Tibial artery (tissue), 4 donors: ENCODE measurements at regions not wholly inside any gene's neighbourhood (a gene's known extent, or its start where the extent isn't known, plus 50 kb on each side); places are given as distances from the start of the nearest gene placed in this dataset.

Experiments
- DNase-seq, 2 donors: peaks; one replicate each; pipeline ENCODE4 v3.0.0-alpha.2; 2019
- H3K27ac ChIP-seq, 2 donors: fragments of 200-600 bp; sonication (generic) in 1 of 2; 1 replicate in 1 of 2; 2 replicates in 1 of 2; pipeline ENCODE4 v1.5.1; 2018 to 2019; ENCODE audit warnings: mild to moderate bottlenecking in 1 of 2
- H3K27me3 ChIP-seq, 2 donors: fragments of 200-600 bp; sonication (generic) in 1 of 2; one replicate each; pipeline versions ENCODE4 v1.5.1 to v1.6.0; 2016 to 2019
- H3K36me3 ChIP-seq, 3 donors: fragments of 200-600 bp; sonication (generic) in 2 of 3; one replicate each; pipeline ENCODE4 v1.5.1; 2016 to 2019; ENCODE audit warnings: mild to moderate bottlenecking in 2 of 3
- H3K4me1 ChIP-seq, 4 donors: fragments of 200-600 bp; sonication (generic) in 2 of 4; 1 replicate in 3 of 4; 2 replicates in 1 of 4; pipeline ENCODE4 v1.5.1; 2016 to 2019
- H3K4me3 ChIP-seq, 2 donors: fragments of 200-600 bp; sonication (generic) in 1 of 2; 1 replicate in 1 of 2; 2 replicates in 1 of 2; pipeline ENCODE4 v1.5.1; 2018 to 2019; ENCODE audit warnings: mild to moderate bottlenecking in 2 of 2
- H3K9me3 ChIP-seq, 3 donors: fragments of 200-600 bp; sonication (generic) in 1 of 3; one replicate each; pipeline ENCODE4 v1.5.1; 2016 to 2019
- intact Hi-C: fragments of 100-400 bp; cut with DNase I; formaldehyde crosslinking; loops from one replicate; pipeline ENCODE4 v1.15.0; 2023; ENCODE audit warnings: low total_unique reads
- TF ChIP-seq, protein P1 (sequence below), 2 experiments: fragments of 200-600 bp in 1 of 2; fragments of 450-650 bp in 1 of 2; IDR thresholded peaks; one replicate each; pipeline ENCODE4 v1.5.1; 2017 to 2019; ENCODE audit warnings: antibody characterized with exemption in 2 of 2, mild to moderate bottlenecking in 1 of 2, moderate library complexity in 1 of 2

DNA sequence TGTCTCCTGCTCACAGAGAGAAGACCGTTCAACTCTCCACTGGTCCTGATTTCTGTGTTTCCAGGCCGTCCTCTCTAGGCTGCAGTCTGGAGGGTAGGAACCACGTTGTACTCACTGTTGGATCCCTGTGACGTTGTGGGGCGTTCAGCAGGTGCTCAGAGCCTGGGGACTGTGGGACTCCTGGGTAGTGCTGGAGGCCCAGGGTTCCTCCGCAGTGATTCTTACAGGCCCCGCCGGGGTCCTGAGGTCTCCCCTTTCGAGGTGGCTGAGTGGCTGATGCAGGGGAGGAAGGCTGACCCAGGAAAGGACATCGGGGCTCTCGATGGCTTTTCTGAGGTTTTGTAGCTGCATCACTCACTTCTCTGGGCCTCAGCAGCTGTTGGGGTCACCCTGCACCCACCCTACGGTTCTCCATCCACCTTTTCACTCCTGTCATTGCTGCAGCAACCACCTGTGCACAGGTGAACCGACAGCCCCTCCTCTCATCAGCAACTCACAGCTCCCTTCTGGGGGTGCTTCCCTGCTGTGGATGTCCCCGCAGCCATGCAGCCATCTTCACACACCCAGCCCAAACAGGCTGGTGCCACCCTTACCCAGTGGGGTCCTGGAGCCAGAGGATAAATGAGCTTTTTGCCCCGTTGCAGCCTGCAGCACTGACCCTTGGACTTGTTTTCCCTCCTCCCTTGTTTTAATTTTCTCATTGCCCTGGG is 169.6 kb upstream of the HDAC4 start:
- H3K4me3 ChIP-seq = no peak overlapping the region
- DNase-seq = peak in 1 of 2 donors; percentile 53
- H3K9me3 ChIP-seq = no peaks in the 10 kb centered on the region
- peaks cover 0 to 27% of the 10 kb centered on the region in 2 donors for H3K27me3 ChIP-seq
- intact Hi-C loops = no loop called here
- no peak overlapping the region for H3K27ac ChIP-seq
- H3K36me3 ChIP-seq = no peaks in the 10 kb centered on the region
- TF ChIP-seq, protein P1, sequence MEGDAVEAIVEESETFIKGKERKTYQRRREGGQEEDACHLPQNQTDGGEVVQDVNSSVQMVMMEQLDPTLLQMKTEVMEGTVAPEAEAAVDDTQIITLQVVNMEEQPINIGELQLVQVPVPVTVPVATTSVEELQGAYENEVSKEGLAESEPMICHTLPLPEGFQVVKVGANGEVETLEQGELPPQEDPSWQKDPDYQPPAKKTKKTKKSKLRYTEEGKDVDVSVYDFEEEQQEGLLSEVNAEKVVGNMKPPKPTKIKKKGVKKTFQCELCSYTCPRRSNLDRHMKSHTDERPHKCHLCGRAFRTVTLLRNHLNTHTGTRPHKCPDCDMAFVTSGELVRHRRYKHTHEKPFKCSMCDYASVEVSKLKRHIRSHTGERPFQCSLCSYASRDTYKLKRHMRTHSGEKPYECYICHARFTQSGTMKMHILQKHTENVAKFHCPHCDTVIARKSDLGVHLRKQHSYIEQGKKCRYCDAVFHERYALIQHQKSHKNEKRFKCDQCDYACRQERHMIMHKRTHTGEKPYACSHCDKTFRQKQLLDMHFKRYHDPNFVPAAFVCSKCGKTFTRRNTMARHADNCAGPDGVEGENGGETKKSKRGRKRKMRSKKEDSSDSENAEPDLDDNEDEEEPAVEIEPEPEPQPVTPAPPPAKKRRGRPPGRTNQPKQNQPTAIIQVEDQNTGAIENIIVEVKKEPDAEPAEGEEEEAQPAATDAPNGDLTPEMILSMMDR (IDR thresholded peaks at IDR 0.05) = no peak
- H3K4me1 ChIP-seq = no peaks in the 10 kb centered on the region

- peak in 1 of 2 donors; percentile 38 for DNase-seq
- Histone ChIP-seq H3K36me3 (no peaks in the 10 kb centered on the region), H3K9me3 (no peaks in the 10 kb centered on the region), H3K27ac (no peak overlapping the region), H3K4me1 (no peaks in the 10 kb centered on the region), H3K4me3 (no peak overlapping the region), H3K27me3 (peaks cover 0 to 21% of the 10 kb centered on the region in 2 donors)
- intact Hi-C loops = no loop called here
- TF ChIP-seq, protein P1 (IDR thresholded peaks at IDR 0.05) = no peak
Observed at GRCh38 chr2:239569401-239570090, 168.7 kb upstream of the HDAC4 start.

- Histone ChIP-seq H3K9me3 (no peaks in the 10 kb centered on the region), H3K27ac (no peak overlapping the region), H3K4me1 (no peaks in the 10 kb centered on the region), H3K27me3 (peaks cover 0 to 26% of the 10 kb centered on the region in 2 donors), H3K36me3 (no peaks in the 10 kb centered on the region), H3K4me3 (no peak overlapping the region)
- TF ChIP-seq, protein P1 (IDR thresholded peaks at IDR 0.05) = no peak
- DNase-seq = no peak
- intact Hi-C loops = no loop called here
Observed at GRCh38 chr2:239568601-239569000, 167.8 kb upstream of the HDAC4 start.

DNA sequence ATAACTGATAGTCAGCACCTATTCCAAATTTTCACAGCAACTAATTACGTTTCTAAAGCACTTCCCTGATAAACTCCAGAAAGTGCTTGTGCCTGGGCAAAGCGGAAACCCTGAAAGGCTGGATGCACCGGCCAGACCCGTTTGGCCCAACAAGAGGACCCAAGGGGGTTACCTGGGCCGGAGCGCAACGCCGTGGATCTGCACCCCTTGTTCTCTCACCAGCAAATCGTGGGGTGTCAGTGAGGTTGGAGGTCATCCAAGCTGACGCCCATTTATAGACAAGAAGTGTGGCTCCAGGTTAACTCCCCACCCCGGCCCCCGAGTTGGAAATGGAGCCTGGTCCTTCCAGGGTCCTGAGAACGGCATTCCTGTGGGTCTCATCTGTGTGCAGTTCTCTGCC is 167.0 kb upstream of the HDAC4 start:
- no peak overlapping the region for H3K4me3 ChIP-seq
- H3K4me1 ChIP-seq = no peaks in the 10 kb centered on the region
- H3K27ac ChIP-seq = no peak overlapping the region
- TF ChIP-seq, protein P1 (IDR thresholded peaks at IDR 0.05) = no peak
- intact Hi-C loops = no loop called here
- no peaks in the 10 kb centered on the region for H3K36me3 ChIP-seq
- H3K9me3 ChIP-seq = no peaks in the 10 kb centered on the region
- DNase-seq = peak in 1 of 2 donors; percentile 50
- peaks cover 0 to 29% of the 10 kb centered on the region in 2 donors for H3K27me3 ChIP-seq

DNA sequence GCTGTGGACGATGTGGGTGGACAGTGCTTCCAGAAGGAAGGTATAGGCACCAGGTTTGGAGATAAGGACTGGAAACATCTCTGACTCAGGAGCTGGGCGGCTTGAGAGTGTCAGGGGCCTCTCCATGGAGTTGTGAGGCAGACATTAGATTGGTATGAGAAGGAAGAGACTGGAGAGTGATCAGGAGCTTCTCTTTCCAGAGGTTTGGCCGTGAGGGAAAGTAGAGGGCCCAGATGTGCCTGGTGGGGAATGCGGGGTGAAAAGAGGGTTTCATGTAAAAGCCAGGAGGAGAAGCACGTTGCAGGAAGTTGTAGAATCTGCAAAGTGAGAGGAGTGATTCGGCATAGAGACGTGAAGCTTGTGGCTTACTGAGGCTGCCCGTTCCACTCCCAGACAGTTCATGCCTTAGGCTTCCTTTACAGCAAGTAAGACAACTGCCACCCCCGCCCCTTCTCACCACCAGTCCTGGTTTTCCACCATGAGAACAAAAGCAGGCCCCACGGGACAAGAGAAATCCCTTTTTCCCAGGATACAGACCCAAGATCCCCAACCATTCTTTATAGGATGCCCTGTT is 166.3 kb upstream of the HDAC4 start:
- TF ChIP-seq, protein P1 (IDR thresholded peaks at IDR 0.05) = no peak
- no peak overlapping the region for H3K27ac ChIP-seq
- intact Hi-C loops = no loop called here
- no peaks in the 10 kb centered on the region for H3K4me1 ChIP-seq
- DNase-seq = peak in 1 of 2 donors; percentile 42
- no peaks in the 10 kb centered on the region for H3K9me3 ChIP-seq
- peaks cover 0 to 23% of the 10 kb centered on the region in 2 donors for H3K27me3 ChIP-seq
- H3K36me3 ChIP-seq = no peaks in the 10 kb centered on the region
- no peak overlapping the region for H3K4me3 ChIP-seq
